ENCODE measurements at regions not wholly inside any gene's neighbourhood (a gene's known extent, or its start where the extent isn't known, plus 50 kb on each side); places are given as distances from the start of the nearest gene placed in this dataset.
"Not testable (repeated sequence)": the region's sequence is repeated elsewhere in the genome, so short reads cannot be mapped to it uniquely, and the experiment has no call there.

DNA sequence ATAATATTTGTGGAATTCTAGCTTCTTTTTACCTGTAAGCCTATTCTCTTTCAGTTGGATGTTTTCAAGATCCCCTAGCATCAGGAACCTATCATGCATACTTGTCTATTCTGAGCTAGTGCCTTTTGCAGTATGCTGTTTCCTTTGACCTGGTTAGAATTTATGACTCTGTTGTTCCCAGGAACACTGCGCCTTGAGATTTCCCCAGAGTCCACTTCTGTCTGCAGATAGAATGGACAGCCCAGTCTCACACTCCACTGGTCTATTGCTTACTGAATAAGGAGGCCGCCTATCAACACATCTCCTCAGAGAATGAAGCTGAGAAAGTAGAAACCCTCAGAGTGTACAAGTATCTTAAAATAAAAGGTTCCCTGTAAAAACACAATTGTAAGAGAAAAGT, 465.1 kb upstream of the GALNTL6 start:
- Mint-ChIP-seq H3K27me3 (no peaks in the 10 kb centered on the region), H3K4me3 (no peak overlapping the region), H3K9me3 (peaks cover 0 to 4% (median 0%) of the 10 kb centered on the region in 11 donors), H3K27ac (no peak overlapping the region), H3K4me1 (no peaks in the 10 kb centered on the region), H3K36me3 (no peaks in the 10 kb centered on the region)
- no peaks in the 10 kb centered on the region for H3K36me3 ChIP-seq (ENCODE audit: control insufficient read depth in 2 of 3, insufficient read depth in 3 of 3, low read length in 3 of 3)
- H3K27me3 ChIP-seq (ENCODE audit: control insufficient read depth in 2 of 2, insufficient read depth in 2 of 2, low read length in 2 of 2), result no peaks in the 10 kb centered on the region
- DNase-seq (no peak), ATAC-seq (no peak)
- no peak overlapping the region for H3K4me3 ChIP-seq (ENCODE audit: low read length)
- CTCF ChIA-PET, result no interaction called here
- intact Hi-C loops (cut with micrococcal nuclease), result no loop called here
- H3K27ac ChIP-seq (ENCODE audit: low read depth, low read length), result no peak overlapping the region
- H3K9me3 ChIP-seq (ENCODE audit: control insufficient read depth in 2 of 3, low read length in 3 of 3), result no peaks in the 10 kb centered on the region
- H3K4me1 ChIP-seq (ENCODE audit: control insufficient read depth in 2 of 2, insufficient read depth in 2 of 2, low read length in 2 of 2), result no peaks in the 10 kb centered on the region
- POLR2A ChIA-PET, result no interaction called here

DNA sequence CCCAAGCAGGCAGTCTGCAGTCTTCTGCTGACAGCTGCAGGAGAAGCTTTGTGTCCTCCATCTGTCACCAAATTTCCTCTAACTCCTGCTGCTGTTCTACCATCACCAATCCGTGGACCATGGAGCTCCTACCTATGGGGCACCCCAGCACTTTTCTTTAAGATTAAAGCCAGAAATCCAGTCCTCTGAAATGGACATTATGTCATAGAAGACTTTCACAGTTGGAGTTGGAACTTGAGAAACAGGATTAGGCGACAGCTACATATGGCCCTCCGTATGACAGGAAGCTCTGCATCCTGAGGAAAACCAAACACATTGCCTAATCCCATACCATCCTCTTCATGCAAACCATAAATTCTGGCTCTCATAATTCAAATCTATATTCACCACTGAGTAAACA, 470.6 kb upstream of the GALNTL6 start:
- ChIA-PET CTCF (no interaction called here), POLR2A (no interaction called here)
- H3K9me3 Mint-ChIP-seq, result peaks cover 0 to 4% (median 0%) of the 10 kb centered on the region in 11 donors
- H3K36me3 Mint-ChIP-seq, result no peaks in the 10 kb centered on the region
- H3K9me3 ChIP-seq (ENCODE audit: control insufficient read depth in 2 of 3, low read length in 3 of 3), result no peaks in the 10 kb centered on the region
- no peaks in the 10 kb centered on the region for H3K27me3 ChIP-seq (ENCODE audit: control insufficient read depth in 2 of 2, insufficient read depth in 2 of 2, low read length in 2 of 2)
- ATAC-seq (no peak), DNase-seq (no peak)
- H3K4me1 Mint-ChIP-seq, result no peaks in the 10 kb centered on the region
- no peak overlapping the region for H3K27ac Mint-ChIP-seq
- H3K4me3 ChIP-seq (ENCODE audit: low read length), result no peak overlapping the region
- no peaks in the 10 kb centered on the region for H3K36me3 ChIP-seq (ENCODE audit: control insufficient read depth in 2 of 3, insufficient read depth in 3 of 3, low read length in 3 of 3)
- no peaks in the 10 kb centered on the region for H3K27me3 Mint-ChIP-seq
- no peak overlapping the region for H3K4me3 Mint-ChIP-seq
- intact Hi-C loops (cut with micrococcal nuclease), result no loop called here
- H3K4me1 ChIP-seq (ENCODE audit: control insufficient read depth in 2 of 2, insufficient read depth in 2 of 2, low read length in 2 of 2), result no peaks in the 10 kb centered on the region
- no peak overlapping the region for H3K27ac ChIP-seq (ENCODE audit: low read depth, low read length)

DNA sequence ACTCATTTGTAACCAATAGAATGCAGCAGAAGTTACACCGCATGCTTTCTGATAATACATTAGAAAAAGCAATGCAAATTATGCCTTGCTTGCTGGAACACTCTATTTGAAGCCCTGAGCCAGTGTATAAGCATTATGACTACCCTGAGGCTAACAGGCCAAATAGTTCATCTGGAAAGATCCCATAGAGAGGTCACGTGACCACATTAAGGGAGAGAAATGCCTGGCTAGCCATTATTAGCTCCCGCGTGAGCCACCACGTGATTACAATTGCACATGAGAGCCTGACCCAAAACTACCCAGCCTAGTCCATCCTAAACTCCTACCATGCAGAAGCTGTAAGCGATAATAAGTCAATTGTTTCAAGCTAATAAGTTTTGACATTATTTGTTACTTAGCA, 472.9 kb upstream of the GALNTL6 start:
- no peak overlapping the region for H3K27ac Mint-ChIP-seq
- DNase-seq, result no peak
- no peak overlapping the region for H3K27ac ChIP-seq (ENCODE audit: low read depth, low read length)
- ChIA-PET CTCF (no interaction called here), POLR2A (no interaction called here)
- no peaks in the 10 kb centered on the region for H3K36me3 Mint-ChIP-seq
- intact Hi-C loops (cut with micrococcal nuclease), result no loop called here
- peaks cover 0 to 14% (median 0%) of the 10 kb centered on the region in 11 donors for H3K9me3 Mint-ChIP-seq
- H3K27me3 ChIP-seq (ENCODE audit: control insufficient read depth in 2 of 2, insufficient read depth in 2 of 2, low read length in 2 of 2), result no peaks in the 10 kb centered on the region
- H3K4me1 Mint-ChIP-seq, result no peaks in the 10 kb centered on the region
- no peak overlapping the region for H3K4me3 Mint-ChIP-seq
- H3K9me3 ChIP-seq (ENCODE audit: control insufficient read depth in 2 of 3, low read length in 3 of 3), result no peaks in the 10 kb centered on the region
- H3K36me3 ChIP-seq (ENCODE audit: control insufficient read depth in 2 of 3, insufficient read depth in 3 of 3, low read length in 3 of 3), result no peaks in the 10 kb centered on the region
- H3K4me3 ChIP-seq (ENCODE audit: low read length), result no peak overlapping the region
- H3K4me1 ChIP-seq (ENCODE audit: control insufficient read depth in 2 of 2, insufficient read depth in 2 of 2, low read length in 2 of 2), result no peaks in the 10 kb centered on the region
- ATAC-seq, result no peak
- no peaks in the 10 kb centered on the region for H3K27me3 Mint-ChIP-seq

DNA sequence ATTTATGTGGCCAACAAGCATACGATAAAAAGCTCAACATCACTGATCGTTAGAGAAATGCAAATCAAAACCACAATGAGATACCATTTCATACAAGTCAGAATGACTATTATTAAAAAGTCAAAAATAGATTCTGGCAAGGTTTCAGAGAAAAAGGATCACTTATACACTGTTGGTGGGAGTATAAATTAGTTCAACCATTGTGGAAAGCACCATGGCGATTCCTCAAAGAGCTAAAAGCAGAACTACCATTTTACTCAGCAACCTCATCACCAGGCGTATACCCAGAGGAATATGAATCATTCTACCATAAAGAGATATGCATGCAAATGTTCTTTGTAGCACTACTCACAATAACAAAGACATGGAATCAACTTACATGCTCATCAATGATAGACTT, 478.7 kb upstream of the GALNTL6 start:
- Mint-ChIP-seq H3K27ac (no peak overlapping the region), H3K4me1 (no peaks in the 10 kb centered on the region), H3K4me3 (no peak overlapping the region), H3K27me3 (no peaks in the 10 kb centered on the region), H3K9me3 (peaks cover 0 to 21% (median 4%) of the 10 kb centered on the region in 11 donors), H3K36me3 (no peaks in the 10 kb centered on the region)
- DNase-seq (no peak), ATAC-seq (no peak)
- intact Hi-C loops (cut with micrococcal nuclease), result no loop called here
- no peaks in the 10 kb centered on the region for H3K4me1 ChIP-seq (ENCODE audit: control insufficient read depth in 2 of 2, insufficient read depth in 2 of 2, low read length in 2 of 2)
- ChIA-PET CTCF (no interaction called here), POLR2A (no interaction called here)
- H3K27ac ChIP-seq (ENCODE audit: low read depth, low read length), result no peak overlapping the region
- no peak overlapping the region for H3K4me3 ChIP-seq (ENCODE audit: low read length)
- no peaks in the 10 kb centered on the region for H3K9me3 ChIP-seq (ENCODE audit: control insufficient read depth in 2 of 3, low read length in 3 of 3)
- no peaks in the 10 kb centered on the region for H3K36me3 ChIP-seq (ENCODE audit: control insufficient read depth in 2 of 3, insufficient read depth in 3 of 3, low read length in 3 of 3)
- H3K27me3 ChIP-seq (ENCODE audit: control insufficient read depth in 2 of 2, insufficient read depth in 2 of 2, low read length in 2 of 2), result no peaks in the 10 kb centered on the region

DNA sequence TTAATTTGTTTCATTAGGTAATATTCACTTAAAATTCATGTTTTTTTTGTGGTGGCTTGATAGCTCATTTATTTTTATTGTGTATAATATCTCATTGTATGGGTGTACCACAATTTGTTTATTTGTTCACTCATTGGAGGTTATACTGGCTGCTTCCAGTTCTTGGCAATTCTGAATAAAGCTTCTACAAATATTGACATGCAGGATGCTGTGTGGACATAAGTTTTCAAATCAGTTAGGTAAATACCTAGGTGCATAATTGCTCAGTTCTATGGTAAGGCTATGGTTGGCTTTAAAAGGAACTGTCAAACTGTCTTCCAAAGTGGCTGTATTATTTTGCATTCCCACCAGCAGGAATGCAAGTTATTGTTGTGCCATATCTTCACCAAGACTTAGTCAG, 504.5 kb upstream of the GALNTL6 start:
- H3K9me3 Mint-ChIP-seq, result peaks cover 0 to 37% (median 9%) of the 10 kb centered on the region in 11 donors
- DNase-seq (no peak), ATAC-seq (no peak)
- H3K36me3 Mint-ChIP-seq, result peaks cover 0 to 4% (median 0%) of the 10 kb centered on the region in 5 donors
- H3K4me1 ChIP-seq (ENCODE audit: control insufficient read depth in 2 of 2, insufficient read depth in 2 of 2, low read length in 2 of 2), result no peaks in the 10 kb centered on the region
- no peak overlapping the region for H3K27ac ChIP-seq (ENCODE audit: low read depth, low read length)
- H3K36me3 ChIP-seq (ENCODE audit: control insufficient read depth in 2 of 3, insufficient read depth in 3 of 3, low read length in 3 of 3), result no peaks in the 10 kb centered on the region
- CTCF ChIA-PET, result no interaction called here
- POLR2A ChIA-PET, result no interaction called here
- no peaks in the 10 kb centered on the region for H3K4me1 Mint-ChIP-seq
- H3K27me3 ChIP-seq (ENCODE audit: control insufficient read depth in 2 of 2, insufficient read depth in 2 of 2, low read length in 2 of 2), result no peaks in the 10 kb centered on the region
- H3K4me3 ChIP-seq (ENCODE audit: low read length), result no peak overlapping the region
- intact Hi-C loops (cut with micrococcal nuclease), result no loop called here
- no peak overlapping the region for H3K27ac Mint-ChIP-seq
- no peak overlapping the region for H3K4me3 Mint-ChIP-seq
- no peaks in the 10 kb centered on the region for H3K27me3 Mint-ChIP-seq
- H3K9me3 ChIP-seq (ENCODE audit: control insufficient read depth in 2 of 3, low read length in 3 of 3), result no peaks in the 10 kb centered on the region

DNA sequence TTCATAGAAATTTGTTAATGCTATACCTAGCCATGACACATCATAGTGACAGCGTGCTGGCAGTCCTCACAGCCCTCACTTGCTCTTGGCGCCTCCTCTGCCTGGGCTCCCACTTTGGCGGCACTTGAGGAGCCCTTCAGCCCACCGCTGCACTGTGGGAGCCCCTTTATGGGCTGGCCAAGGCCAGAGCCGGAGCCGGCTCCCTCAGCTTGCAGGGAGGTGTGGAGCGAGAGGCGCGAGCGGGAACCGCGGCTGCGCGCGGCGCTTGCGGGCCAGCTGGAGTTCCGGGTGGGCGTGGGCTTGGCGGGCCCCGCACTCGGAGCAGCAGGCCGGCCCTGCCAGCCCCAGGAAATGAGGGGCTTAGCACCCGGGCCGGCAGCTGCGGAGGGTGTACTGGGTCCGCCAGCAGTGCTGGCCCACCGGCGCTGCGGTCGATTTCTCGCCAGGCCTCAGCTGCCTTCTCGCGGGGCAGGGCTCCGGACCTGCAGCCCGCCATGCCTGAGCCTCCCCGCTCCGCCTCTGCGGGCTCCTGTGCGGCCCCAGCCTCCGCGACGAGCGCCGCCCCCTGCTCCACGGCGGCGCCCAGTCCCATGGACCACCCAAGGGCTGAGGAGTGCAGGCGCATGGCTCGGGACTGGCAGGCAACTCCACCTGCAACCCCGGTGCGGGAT, 515.0 kb upstream of the GALNTL6 start:
- H3K4me3 Mint-ChIP-seq; H3K27ac ChIP-seq (ENCODE audit: low read depth, low read length); H3K36me3 ChIP-seq (ENCODE audit: control insufficient read depth in 2 of 3, insufficient read depth in 3 of 3, low read length in 3 of 3); POLR2A ChIA-PET; H3K27ac Mint-ChIP-seq; ATAC-seq; CTCF ChIA-PET; H3K9me3 ChIP-seq (ENCODE audit: control insufficient read depth in 2 of 3, low read length in 3 of 3); H3K27me3 Mint-ChIP-seq; H3K4me3 ChIP-seq (ENCODE audit: low read length); H3K4me1 Mint-ChIP-seq; intact Hi-C loops (cut with micrococcal nuclease); DNase-seq; H3K4me1 ChIP-seq (ENCODE audit: control insufficient read depth in 2 of 2, insufficient read depth in 2 of 2, low read length in 2 of 2); H3K36me3 Mint-ChIP-seq; H3K27me3 ChIP-seq (ENCODE audit: control insufficient read depth in 2 of 2, insufficient read depth in 2 of 2, low read length in 2 of 2): not testable (repeated sequence)
- peaks cover 0 to 23% (median 10%) of the 10 kb centered on the region in 11 donors for H3K9me3 Mint-ChIP-seq

DNA sequence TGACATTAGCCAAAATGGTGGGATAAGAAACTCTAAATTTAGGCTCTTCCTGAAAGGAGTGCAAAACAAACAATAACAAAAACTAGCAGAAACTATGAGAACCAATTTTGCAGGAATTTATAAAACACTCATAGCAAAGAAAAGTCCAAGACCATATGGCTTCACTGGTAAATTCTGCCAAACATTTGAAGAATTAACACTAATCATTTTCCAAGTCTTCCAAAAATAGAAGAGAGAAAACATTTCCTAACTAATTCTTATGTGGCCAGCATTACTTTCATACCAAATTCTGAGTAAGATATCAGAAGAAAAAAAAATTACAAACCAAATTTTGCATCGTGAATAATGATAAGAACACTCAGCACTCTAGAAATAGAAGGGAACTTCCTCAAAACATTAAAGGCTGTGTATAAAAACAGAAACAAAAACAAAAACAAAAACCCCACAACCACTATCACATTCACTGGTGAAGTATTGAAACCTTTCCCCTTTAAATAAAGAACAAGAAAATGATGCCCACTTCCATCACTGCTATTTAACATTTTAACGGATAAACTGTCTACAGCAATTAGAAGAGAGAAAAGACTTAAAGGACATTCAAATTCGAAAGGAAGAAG, 524.3 kb upstream of the GALNTL6 start:
- no peaks in the 10 kb centered on the region for H3K36me3 ChIP-seq (ENCODE audit: control insufficient read depth in 2 of 3, insufficient read depth in 3 of 3, low read length in 3 of 3)
- intact Hi-C loops (cut with micrococcal nuclease), result no loop called here
- peaks cover 0 to 14% (median 1%) of the 10 kb centered on the region in 11 donors for H3K9me3 Mint-ChIP-seq
- no peaks in the 10 kb centered on the region for H3K9me3 ChIP-seq (ENCODE audit: control insufficient read depth in 2 of 3, low read length in 3 of 3)
- H3K4me1 ChIP-seq (ENCODE audit: control insufficient read depth in 2 of 2, insufficient read depth in 2 of 2, low read length in 2 of 2), result no peaks in the 10 kb centered on the region
- no peaks in the 10 kb centered on the region for H3K27me3 ChIP-seq (ENCODE audit: control insufficient read depth in 2 of 2, insufficient read depth in 2 of 2, low read length in 2 of 2)
- ATAC-seq (no peak), DNase-seq (no peak)
- H3K27ac Mint-ChIP-seq, result no peak overlapping the region
- no peaks in the 10 kb centered on the region for H3K4me1 Mint-ChIP-seq
- H3K36me3 Mint-ChIP-seq, result no peaks in the 10 kb centered on the region
- no peak overlapping the region for H3K4me3 ChIP-seq (ENCODE audit: low read length)
- no peaks in the 10 kb centered on the region for H3K27me3 Mint-ChIP-seq
- ChIA-PET CTCF (no interaction called here), POLR2A (no interaction called here)
- no peak overlapping the region for H3K4me3 Mint-ChIP-seq
- H3K27ac ChIP-seq (ENCODE audit: low read depth, low read length), result no peak overlapping the region
